Prostate gland (tissue), 2 donors: ENCODE measurements at regions not wholly inside any gene's neighbourhood (a gene's known extent, or its start where the extent isn't known, plus 50 kb on each side); places are given as distances from the start of the nearest gene placed in this dataset.

Experiments used
- POLR2A ChIP-seq: fragments of 450-650 bp; IDR thresholded peaks from one replicate; pipeline ENCODE4 v1.6.1; 2016; ENCODE audit warnings: antibody characterized with exemption, mild to moderate bottlenecking
- POLR2AphosphoS5 ChIP-seq: sonication (generic); formaldehyde crosslinking; IDR thresholded peaks from one replicate; pipeline ENCODE4 v1.6.1; 2017; ENCODE audit warnings: antibody characterized with exemption
- TF ChIP-seq, protein P1 (sequence below), 4 experiments: fragments of 200-600 bp in 2 of 4; fragments of 450-650 bp in 2 of 4; sonication (generic) in 2 of 4; IDR thresholded peaks; 1 replicate in 3 of 4; 2 replicates in 1 of 4; pipeline ENCODE4 v1.5.1; 2016 to 2019; ENCODE audit warnings: antibody characterized with exemption in 4 of 4, mild to moderate bottlenecking in 2 of 4, moderate library complexity in 2 of 4

DNA sequence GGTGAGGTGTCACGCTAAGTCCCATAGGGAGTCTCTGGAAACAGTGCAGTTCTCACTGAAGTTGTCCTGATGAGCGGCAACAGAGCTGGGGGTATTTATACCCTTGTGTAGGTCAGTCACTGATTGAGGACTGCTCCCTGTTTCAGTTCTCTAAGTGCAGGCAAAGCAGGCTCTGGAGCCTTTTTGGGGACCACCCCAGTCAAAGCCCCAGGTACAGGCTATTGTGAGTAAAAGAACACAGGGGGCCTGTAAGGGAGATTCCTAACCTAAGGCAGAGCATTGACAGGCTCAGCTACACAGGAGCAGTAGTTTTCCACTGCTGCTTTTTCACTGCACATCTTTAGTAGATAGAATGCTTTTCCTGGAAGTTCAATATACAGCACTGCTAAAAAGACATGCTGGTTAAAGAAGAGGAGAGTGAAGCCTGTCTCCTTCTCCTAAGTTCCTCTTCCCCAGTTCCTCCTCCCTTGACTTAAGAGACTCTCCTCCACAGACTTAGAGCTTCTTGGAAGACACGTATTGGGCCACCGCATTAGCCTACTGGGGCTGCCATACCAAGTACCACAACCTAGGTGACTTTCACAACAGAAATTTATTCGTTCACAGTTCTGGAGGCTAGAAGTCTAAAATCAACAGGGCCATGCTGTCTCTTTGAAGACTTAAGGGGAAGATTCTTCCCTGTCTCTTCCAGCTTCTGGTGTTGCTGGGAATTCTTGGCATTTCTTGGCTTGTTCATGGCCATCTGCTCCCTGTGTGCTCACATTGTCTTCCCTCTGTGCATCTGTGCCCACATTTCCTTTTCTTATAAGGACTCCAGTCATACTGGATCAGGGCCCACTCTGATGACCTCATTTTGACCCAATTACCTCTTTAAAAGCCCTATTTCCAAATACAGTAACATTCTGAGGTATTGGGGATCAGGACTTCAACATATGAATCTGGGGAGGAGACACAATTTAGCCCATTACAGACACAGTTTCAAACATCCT, 221.0 kb downstream of the ESM1 start:
- TF ChIP-seq POLR2AphosphoS5 (no peak), POLR2A (no peak)
- TF ChIP-seq, protein P1, sequence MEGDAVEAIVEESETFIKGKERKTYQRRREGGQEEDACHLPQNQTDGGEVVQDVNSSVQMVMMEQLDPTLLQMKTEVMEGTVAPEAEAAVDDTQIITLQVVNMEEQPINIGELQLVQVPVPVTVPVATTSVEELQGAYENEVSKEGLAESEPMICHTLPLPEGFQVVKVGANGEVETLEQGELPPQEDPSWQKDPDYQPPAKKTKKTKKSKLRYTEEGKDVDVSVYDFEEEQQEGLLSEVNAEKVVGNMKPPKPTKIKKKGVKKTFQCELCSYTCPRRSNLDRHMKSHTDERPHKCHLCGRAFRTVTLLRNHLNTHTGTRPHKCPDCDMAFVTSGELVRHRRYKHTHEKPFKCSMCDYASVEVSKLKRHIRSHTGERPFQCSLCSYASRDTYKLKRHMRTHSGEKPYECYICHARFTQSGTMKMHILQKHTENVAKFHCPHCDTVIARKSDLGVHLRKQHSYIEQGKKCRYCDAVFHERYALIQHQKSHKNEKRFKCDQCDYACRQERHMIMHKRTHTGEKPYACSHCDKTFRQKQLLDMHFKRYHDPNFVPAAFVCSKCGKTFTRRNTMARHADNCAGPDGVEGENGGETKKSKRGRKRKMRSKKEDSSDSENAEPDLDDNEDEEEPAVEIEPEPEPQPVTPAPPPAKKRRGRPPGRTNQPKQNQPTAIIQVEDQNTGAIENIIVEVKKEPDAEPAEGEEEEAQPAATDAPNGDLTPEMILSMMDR (IDR thresholded peaks at IDR 0.05): no peak
